ENCODE measurements at regions not wholly inside any gene's neighbourhood (a gene's known extent, or its start where the extent isn't known, plus 50 kb on each side); places are given as distances from the start of the nearest gene placed in this dataset.
"Not testable (repeated sequence)": the region's sequence is repeated elsewhere in the genome, so short reads cannot be mapped to it uniquely, and the experiment has no call there.

DNA sequence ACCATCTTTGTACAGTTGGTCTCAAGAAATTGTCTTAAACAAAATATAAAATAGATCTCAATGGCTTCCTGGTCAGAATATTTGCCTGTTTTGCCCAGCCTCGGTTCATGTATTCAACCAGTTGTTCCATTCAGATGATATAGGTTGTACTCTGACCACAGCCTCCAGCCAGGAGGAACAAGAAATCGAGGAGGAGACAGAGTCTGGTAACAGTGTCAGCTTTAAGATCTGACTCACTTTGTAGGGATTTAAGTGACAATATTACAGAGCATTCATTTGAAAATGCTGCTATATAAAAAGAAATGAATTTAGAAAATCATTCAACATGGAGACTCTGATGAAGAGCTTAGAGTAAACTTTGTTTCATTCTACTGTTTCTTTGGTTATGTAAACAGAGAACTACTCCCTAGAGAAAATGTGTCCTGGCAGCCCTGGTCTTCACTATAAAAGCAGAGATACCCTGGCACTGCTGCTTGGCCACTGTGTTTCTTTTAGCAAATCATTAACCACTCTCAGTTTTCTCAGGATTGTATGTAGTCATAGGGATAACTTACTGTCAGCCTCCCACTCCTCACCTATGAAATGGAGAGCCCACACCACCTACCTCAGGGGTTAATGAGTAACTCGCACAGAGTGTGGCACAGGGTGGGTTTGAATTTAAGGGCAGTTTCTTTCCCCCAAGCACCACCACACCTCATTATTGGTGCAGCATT, 53.5 kb downstream of the PAGE2 start:
- no peak for DNase-seq

GRCh38 chrX:55142919-55143310, 54.1 kb downstream of the PAGE2 start:
- DNase-seq, result no peak

GRCh38 chrX:55143621-55144020, 54.8 kb downstream of the PAGE2 start:
- DNase-seq, result no peak

DNA sequence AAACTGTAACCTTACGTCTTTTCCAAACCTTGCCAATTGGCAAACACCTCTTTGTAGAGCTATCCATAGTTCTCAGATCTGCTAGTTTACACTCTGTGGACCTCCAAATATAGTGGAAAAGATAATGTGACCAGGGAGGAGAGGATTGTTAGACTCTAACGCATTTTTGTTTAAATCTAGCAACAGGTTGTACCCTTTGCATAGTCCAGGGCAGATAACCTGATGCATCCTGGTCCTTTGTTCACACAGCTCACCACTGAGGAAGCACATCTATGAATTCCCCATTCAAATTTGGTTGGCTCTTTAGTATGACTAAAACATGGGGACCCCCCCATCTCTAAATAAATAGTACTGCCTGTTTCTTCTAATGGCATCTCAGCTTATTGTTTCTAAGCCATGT, 55.9 kb downstream of the PAGE2 start:
- no peak for DNase-seq

- no peak for DNase-seq
Measured at GRCh38 chrX:55149242-55149641, 60.4 kb downstream of the PAGE2 start.

- no peak for DNase-seq
Measured at GRCh38 chrX:55151199-55151598, 62.4 kb downstream of the PAGE2 start.

- no peak for DNase-seq
Measured at GRCh38 chrX:55159551-55159950, 60.6 kb upstream of the PAGE5 start.

DNA sequence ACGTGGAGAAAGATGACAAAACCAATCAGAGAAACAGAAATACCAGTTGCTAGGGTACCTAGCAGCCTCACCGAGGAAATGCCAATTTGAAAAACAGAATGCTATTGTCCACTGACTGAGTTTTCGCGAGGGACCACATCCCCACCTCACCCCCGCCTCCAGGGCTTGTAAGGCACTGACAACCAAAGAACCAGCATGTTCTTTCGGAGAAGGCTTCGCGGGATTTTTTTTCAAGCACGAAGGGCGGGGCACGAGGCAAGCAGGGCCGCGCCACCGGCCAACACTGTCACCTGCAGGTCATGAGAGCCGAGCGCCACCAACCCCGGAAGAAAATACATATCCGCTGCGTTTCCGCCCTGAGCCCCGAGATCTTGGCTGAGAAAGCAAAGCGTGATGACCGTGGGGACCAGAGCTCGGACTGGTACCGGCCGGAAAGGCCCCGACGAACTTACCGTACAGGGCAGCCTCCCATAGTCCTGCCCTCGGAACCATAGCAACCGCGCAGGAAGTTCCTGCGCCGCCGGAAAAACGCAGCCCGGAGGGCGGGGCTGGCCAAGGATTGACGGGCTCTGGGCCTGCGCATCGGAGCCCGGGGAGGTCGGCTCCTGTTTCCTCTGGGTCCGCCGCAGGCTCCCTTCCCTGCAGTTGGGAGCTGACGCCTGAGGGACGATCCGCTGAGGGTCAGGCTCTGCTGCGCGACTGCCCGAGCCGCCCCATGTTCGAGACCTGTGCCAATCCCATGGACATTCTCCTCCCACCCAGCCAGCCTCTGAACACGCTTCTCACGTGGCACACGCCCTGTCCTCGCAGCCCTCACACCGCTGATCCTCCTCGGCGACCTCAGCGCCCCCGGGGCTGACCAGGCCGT, 59.2 kb upstream of the PAGE5 start:
- DNase-seq, result peak; percentile 93

DNA sequence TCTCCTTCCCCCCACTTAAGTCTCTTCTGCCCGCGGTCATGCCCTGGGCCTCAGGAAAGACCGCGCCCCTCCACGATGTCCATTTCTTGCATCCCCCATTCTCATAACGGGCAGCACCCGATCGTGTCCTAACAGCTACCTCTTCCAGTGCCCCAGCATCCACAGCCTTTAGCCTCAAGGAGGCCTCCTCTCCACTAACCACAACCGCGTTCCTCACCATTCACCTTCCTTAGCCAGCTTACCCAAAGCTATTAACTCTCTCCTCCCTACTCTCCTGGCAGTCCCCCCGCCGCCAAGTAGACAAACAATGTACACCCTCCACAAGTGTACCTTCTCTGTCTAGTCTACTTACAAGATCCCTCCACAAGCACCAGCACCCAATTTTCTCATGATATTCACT, 58.6 kb upstream of the PAGE5 start:
- DNase-seq, result no peak

DNA sequence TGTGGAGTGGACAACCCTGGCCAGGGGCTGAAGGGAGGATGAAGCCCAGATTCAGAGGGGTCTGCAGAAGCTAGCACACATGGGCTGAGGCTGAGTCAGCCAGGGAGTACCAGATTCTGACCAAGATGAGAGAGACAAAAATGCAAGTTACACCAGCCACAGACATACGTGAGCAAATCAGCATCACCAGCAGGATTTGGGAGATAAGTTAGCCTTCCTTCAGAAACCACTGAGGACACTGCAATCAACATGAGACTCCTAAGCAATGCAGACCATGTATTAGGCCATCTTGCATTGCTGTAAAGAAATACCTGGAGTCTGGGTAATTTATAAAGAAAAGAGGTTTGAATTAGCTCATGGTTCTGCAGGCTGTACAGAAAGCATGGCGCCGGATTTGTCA, 57.0 kb upstream of the PAGE5 start:
- DNase-seq, result no peak

DNA sequence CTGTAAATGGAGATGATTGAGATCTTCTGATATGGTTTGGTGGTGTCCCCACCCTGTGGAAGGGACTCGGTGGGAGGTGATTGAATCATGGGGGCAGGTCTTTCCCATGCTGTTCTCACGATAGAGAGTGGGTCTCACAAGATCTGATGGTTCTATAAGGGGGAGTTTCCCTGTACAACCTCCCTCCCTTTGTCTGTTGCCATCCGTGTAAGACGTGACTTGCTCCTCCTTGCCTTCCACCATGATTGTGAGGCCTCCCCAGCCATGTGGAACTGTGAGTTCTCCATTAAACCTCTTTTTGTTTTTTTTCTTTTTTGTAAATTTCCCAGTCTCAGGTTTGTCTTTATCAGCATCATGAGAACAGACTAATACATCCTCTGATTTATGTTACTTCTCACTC, 55.1 kb upstream of the PAGE5 start:
- DNase-seq, result not testable (repeated sequence)

- no peak for DNase-seq
Measured at GRCh38 chrX:55167124-55167803, 52.9 kb upstream of the PAGE5 start.

- no peak for DNase-seq
Measured at GRCh38 chrX:55167901-55168300, 52.2 kb upstream of the PAGE5 start.

DNA sequence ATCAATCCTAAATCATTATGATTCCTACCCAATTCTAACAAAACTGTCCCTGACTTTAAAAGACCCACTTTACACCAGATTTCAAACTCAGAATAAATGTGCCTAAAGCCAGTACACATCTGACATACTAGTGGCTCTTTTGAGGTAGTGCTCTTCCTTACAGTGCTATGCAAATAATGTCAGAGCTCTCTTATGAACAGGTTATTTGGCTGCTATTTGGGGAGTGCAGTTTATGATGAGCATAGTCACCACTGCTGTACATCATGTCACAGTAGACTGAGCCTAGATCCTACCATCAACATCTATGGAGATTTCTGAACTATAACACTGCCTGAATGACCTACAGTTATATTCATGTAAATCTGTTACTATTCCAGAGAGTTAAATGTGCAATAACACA, 50.4 kb upstream of the PAGE5 start:
- no peak for DNase-seq
